GM20000 (cell line): ENCODE measurements at regions not wholly inside any gene's neighbourhood (a gene's known extent, or its start where the extent isn't known, plus 50 kb on each side); places are given as distances from the start of the nearest gene placed in this dataset.

Experiments
- DNase-seq: peaks from one replicate; pipeline ENCODE4 v3.0.0; 2012; ENCODE audit warnings: low spot score
- TF ChIP-seq, protein P1 (sequence below): IDR thresholded peaks from 2 replicates; pipeline ENCODE4 v1.5.1; 2012; ENCODE audit warnings: mild to moderate bottlenecking, control low read depth; ENCODE audit errors: extremely low read depth, missing control alignments

GRCh38 chr20:53872081-53872541 is 198.3 kb downstream of the BCAS1 start:
- TF ChIP-seq, protein P1, sequence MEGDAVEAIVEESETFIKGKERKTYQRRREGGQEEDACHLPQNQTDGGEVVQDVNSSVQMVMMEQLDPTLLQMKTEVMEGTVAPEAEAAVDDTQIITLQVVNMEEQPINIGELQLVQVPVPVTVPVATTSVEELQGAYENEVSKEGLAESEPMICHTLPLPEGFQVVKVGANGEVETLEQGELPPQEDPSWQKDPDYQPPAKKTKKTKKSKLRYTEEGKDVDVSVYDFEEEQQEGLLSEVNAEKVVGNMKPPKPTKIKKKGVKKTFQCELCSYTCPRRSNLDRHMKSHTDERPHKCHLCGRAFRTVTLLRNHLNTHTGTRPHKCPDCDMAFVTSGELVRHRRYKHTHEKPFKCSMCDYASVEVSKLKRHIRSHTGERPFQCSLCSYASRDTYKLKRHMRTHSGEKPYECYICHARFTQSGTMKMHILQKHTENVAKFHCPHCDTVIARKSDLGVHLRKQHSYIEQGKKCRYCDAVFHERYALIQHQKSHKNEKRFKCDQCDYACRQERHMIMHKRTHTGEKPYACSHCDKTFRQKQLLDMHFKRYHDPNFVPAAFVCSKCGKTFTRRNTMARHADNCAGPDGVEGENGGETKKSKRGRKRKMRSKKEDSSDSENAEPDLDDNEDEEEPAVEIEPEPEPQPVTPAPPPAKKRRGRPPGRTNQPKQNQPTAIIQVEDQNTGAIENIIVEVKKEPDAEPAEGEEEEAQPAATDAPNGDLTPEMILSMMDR, result no peak
- DNase-seq, result no peak

DNA sequence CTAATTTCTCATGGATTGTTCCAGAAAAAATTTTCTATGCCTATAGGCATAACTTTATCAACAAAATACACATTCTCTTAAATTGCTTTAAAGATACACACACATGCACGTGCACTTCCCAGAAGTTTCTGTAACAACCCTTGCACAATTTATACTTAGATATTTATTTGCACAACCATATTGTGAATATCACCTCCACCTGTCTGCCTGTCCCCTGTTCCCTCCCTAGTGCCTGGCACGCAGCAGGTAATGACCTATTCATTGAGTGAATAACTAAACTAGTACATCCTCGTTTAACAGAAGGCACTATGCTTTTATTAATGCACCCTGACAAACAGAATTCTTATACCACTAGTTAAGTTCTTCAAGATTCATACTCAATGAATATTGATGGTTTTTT is 198.9 kb downstream of the BCAS1 start:
- no peak for DNase-seq
- TF ChIP-seq, protein P1, result no peak

- TF ChIP-seq, protein P1, result no peak
- no peak for DNase-seq
Measured at GRCh38 chr20:53870426-53871315, 199.7 kb downstream of the BCAS1 start.

DNA sequence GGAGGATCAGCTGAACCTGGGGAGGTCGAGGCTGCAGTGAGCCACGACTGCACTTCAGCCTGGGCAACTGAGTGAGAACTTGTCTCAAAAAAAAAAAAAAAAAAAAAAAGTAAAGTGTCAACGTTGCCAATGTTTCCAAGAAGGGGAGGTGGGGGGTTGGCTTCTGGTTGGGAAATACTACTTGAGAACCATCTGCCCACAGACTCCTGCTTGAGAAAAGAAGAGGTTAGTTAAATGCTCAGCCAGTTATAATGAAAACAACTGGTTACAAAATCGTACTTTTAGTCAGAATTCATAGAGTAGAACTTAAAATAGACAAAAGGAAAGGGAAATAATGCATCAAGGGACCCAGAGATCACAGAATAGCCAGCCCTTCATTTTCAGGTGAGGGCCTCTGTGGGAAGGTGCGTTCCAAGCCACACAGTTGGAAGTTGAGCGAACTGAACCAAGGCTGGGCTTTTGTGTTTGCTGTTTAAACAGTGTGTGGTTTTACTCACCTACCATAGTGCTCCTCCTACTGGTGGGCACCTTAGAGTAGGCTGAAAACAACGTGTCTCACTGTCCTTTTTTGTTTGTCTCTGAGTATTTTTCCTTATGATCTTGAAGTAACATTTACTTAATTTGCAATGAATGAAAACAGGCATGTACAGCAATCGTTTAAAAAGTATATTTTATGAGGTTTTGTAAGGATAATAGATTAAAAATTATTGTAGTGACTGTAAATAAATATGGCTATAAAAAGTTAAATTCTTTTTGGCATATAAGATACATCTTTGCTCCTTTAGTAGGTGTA is 200.7 kb downstream of the BCAS1 start:
- peak; percentile 57 for DNase-seq
- TF ChIP-seq, protein P1, result peak; percentile 85

GRCh38 chr20:53867741-53868351 is 202.5 kb downstream of the BCAS1 start:
- TF ChIP-seq, protein P1, result no peak
- no peak for DNase-seq

DNA sequence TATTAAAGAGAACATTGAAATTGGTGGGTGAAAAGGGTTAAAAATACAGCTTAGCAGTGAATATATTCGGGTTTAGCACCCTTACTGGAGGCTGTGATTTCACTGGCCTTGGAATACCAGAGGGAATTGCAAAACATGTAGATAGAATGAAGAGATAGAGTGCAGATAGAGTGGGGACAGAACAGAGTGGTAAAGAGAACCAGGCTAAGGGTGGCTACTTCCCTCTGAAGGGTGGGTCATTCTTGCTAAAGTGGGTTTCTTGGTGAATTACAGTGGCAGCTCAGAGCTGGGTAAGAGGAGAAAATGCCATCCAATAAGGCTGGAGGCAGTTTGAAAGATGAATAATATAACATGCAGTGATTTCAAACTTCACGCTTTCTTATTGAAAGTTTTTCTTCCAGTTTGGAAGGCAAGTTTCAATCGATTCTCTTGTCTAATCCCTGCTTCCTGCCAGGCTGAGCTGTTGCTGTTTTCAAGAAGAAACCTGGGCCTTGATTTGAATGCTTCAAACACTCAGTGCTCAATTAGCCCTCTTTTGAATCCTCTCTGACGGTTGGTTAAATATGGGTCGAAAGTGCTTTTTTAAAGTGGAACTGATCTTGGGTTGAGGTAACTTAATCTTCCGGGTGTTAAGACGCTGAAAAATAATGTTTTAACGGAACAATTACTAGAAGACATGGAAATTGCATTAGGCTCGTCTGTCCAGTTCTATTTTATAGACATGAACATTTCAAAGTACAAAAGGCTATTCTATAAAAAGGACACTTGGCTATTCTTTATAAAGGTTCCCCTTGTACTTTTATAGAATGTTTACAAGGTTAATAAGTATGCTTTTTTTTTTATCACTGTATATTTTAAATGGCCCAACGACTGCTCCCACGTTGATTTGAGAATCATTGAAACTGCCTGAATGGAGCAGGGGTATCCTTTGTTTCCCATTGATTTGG is 203.3 kb downstream of the BCAS1 start:
- TF ChIP-seq, protein P1, result no peak
- no peak for DNase-seq
